GM12872 (cell line): ENCODE measurements at regions not wholly inside any gene's neighbourhood (a gene's known extent, or its start where the extent isn't known, plus 50 kb on each side); places are given as distances from the start of the nearest gene placed in this dataset.

Experiments
- CTCF ChIP-seq: IDR thresholded peaks from 3 replicates; pipeline ENCODE4 v1.5.1; 2011; ENCODE audit warnings: low read depth, mild to moderate bottlenecking, low read length, moderate library complexity; ENCODE audit not compliant: insufficient read depth

- TF ChIP-seq CTCF = no peak
Observed at GRCh38 chr14:28301179-28301578, 465.4 kb upstream of the FOXG1 start.

GRCh38 chr14:28303248-28303647 lies 463.3 kb upstream of the FOXG1 start:
- no peak for TF ChIP-seq CTCF

GRCh38 chr14:28305938-28306337 lies 460.6 kb upstream of the FOXG1 start:
- no peak for TF ChIP-seq CTCF

DNA sequence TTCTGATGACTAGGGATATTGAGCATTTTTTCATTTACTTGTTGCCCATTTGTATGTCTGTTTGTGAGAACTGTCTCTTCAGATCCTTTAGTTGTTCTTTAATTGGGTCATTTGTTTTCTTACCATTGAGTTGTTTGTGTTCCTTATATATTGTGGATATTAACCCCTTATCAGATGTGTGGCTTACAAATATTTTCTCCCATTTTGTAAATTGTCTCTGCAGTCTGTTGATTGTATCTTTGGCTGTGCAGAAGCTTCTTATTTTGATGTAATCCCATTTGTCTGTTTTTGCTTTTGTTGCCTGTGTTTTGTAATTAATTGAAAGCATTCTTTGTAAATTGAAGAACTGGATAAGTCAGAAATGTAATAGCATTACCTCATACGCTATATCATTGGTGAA lies 459.1 kb upstream of the FOXG1 start:
- TF ChIP-seq CTCF = no peak

- no peak for TF ChIP-seq CTCF
Observed at GRCh38 chr14:28308734-28309133, 457.9 kb upstream of the FOXG1 start.

- TF ChIP-seq CTCF = no peak
Observed at GRCh38 chr14:28321475-28322244, 444.9 kb upstream of the FOXG1 start.

- TF ChIP-seq CTCF = no peak
Observed at GRCh38 chr14:28323366-28323765, 443.2 kb upstream of the FOXG1 start.
